HL-60 (cell line): ENCODE measurements at regions not wholly inside any gene's neighbourhood (a gene's known extent, or its start where the extent isn't known, plus 50 kb on each side); places are given as distances from the start of the nearest gene placed in this dataset.

Source experiments
- DNase-seq, 2 experiments: peaks; one replicate each; pipeline ENCODE4 v3.0.0-alpha.2; 2010 to 2020; ENCODE audit warnings: low read depth in 1 of 2, low spot score in 1 of 2
- H3K27ac ChIP-seq: fragments of 250-450 bp; sonication (Bioruptor Pico); replicated peaks from 2 replicates; pipeline ENCODE4 v1.5.1; 2020; ENCODE audit warnings: mild to moderate bottlenecking, moderate library complexity
- H3K27me3 ChIP-seq: fragments of 250-450 bp; sonication (Bioruptor Pico); 2 replicates; pipeline ENCODE4 v1.5.1; 2021; ENCODE audit warnings: mild to moderate bottlenecking, moderate library complexity; ENCODE audit not compliant: insufficient read depth, poor library complexity, severe bottlenecking
- H3K4me3 ChIP-seq: replicated peaks from 2 replicates; pipeline ENCODE4 v1.5.1; 2011; ENCODE audit warnings: mild to moderate bottlenecking, control low read depth, low read length; ENCODE audit not compliant: insufficient read depth
- CTCF ChIP-seq: IDR thresholded peaks from one replicate; pipeline ENCODE4 v1.5.1; 2011; ENCODE audit warnings: low read length, control low read depth, inconsistent platforms; ENCODE audit not compliant: insufficient read depth
- GABPA ChIP-seq: IDR thresholded peaks from 2 replicates; pipeline ENCODE4 v1.6.1; 2012; ENCODE audit warnings: low read depth
- POLR2AphosphoS5 ChIP-seq: IDR thresholded peaks from 2 replicates; pipeline ENCODE4 v1.6.1; 2012; ENCODE audit warnings: low read depth
- REST ChIP-seq: IDR thresholded peaks from 2 replicates; pipeline ENCODE4 v1.6.1; 2012; ENCODE audit warnings: low read depth; ENCODE audit not compliant: insufficient replicate concordance
- SPI1 ChIP-seq: IDR thresholded peaks from 2 replicates; pipeline ENCODE4 v1.6.1; 2012; ENCODE audit warnings: low read depth, mild to moderate bottlenecking, borderline replicate concordance

GRCh38 chr3:816605-817004 lies 276.2 kb upstream of the CNTN6 start:
- no peak for DNase-seq
- no peak overlapping the region for H3K27ac ChIP-seq
- no peak overlapping the region for H3K4me3 ChIP-seq
- TF ChIP-seq SPI1 (no peak), GABPA (no peak), CTCF (no peak), POLR2AphosphoS5 (no peak), REST (no peak)
- no peaks in the 10 kb centered on the region for H3K27me3 ChIP-seq

GRCh38 chr3:834679-835078 lies 258.1 kb upstream of the CNTN6 start:
- H3K4me3 ChIP-seq, result no peak overlapping the region
- no peak for TF ChIP-seq REST
- TF ChIP-seq CTCF, result no peak
- TF ChIP-seq POLR2AphosphoS5, result no peak
- no peak for TF ChIP-seq GABPA
- no peak for TF ChIP-seq SPI1
- H3K27ac ChIP-seq, result no peak overlapping the region
- H3K27me3 ChIP-seq, result no peaks in the 10 kb centered on the region
- no peak for DNase-seq

- DNase-seq, result no peak
- TF ChIP-seq CTCF (no peak), POLR2AphosphoS5 (no peak)
- no peak overlapping the region for H3K4me3 ChIP-seq
- no peaks in the 10 kb centered on the region for H3K27me3 ChIP-seq
- H3K27ac ChIP-seq, result no peak overlapping the region
Measured at GRCh38 chr3:835096-835495, 257.7 kb upstream of the CNTN6 start.

GRCh38 chr3:839981-840380 lies 252.8 kb upstream of the CNTN6 start:
- no peak for DNase-seq
- Histone ChIP-seq H3K27ac (no peak overlapping the region), H3K4me3 (no peak overlapping the region), H3K27me3 (no peaks in the 10 kb centered on the region)
- TF ChIP-seq CTCF (no peak), POLR2AphosphoS5 (no peak), GABPA (no peak), SPI1 (no peak), REST (no peak)
